ENCODE measurements at regions not wholly inside any gene's neighbourhood (a gene's known extent, or its start where the extent isn't known, plus 50 kb on each side); places are given as distances from the start of the nearest gene placed in this dataset.
A peak's percentile ranks its signal among the peaks of the same experiment; 100 is the strongest.

DNA sequence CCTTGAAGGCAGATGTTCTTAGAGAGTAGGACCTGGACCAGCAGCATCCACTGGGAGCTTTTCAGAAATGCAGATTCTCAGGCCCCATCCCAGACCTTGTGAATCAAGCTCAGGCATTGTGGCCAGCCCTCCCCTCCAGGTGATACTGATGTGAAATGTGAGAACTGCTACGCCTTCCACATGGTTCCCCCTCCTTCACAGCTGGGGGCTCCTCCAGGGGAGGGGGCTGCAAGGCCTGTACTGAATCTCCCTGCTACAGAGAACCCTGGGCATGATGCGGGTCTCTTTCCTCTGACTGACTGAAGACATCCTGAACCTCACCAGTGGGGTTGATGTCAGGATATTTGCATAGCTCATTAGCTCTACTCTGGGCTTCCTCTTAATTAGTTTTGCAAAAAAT, 141.8 kb upstream of the CSF3R start:
- no peaks in the 10 kb centered on the region for H3K36me3 Mint-ChIP-seq (ENCODE audit: low read depth)
- no peak overlapping the region for H3K4me3 Mint-ChIP-seq (ENCODE audit: unreplicated experiment)
- H3K27ac Mint-ChIP-seq (ENCODE audit: unreplicated experiment), result no peak overlapping the region
- H3K4me1 Mint-ChIP-seq (ENCODE audit: low read depth), result no peaks in the 10 kb centered on the region
- no peak for TF ChIP-seq CTCF (IDR thresholded peaks at IDR 0.05)
- peaks cover 29% of the 10 kb centered on the region for H3K27me3 Mint-ChIP-seq (ENCODE audit: low read depth)
- peak; percentile 39 for DNase-seq (ENCODE audit: low spot score)
- H3K9me3 Mint-ChIP-seq (ENCODE audit: low read depth), result no peaks in the 10 kb centered on the region

DNA sequence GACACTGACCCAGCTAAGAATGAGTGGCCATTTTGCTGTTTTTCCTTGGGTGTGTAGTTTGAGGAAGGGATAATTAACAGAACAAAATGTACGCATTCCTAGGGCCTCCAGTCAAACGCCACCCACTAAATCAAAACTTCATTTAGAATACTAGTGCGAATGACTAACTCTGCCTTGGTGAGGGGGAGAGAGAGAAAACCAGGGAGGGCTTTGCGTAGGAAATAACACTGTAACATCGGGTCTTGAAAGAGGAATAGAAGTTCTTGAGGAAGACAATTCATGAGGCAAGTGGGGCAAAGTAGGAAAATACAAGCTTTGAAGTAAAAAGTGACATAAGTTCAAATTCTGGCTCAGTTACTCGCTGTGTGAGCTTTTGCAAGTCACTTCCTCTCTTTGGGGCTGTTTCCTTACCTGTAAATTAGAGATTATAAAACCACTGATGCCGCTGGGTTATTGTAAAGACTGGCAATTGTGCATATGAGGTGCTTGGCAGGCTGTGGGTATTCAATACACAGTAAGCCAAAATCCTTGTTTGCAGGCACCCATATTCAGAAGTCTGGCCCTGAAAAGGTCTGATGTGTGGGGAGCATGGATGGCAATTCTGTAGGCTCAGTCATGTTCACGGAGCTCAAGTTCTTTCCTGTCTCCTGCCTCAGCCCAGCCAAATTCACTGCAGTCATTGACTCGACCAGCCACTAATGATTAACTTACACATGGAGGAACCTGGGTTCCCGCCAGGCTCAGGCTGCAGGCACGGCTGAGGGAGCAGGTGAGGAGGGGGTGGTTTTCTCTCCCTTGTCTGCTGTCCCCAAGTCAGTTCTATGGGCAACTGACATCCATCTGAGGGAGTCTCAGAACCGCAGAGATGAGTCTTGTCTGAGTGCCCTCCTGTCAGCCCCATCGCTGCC, 140.3 kb upstream of the CSF3R start:
- H3K27me3 Mint-ChIP-seq (ENCODE audit: low read depth), result peaks cover 26% of the 10 kb centered on the region
- TF ChIP-seq CTCF (IDR thresholded peaks at IDR 0.05), result no peak
- no peaks in the 10 kb centered on the region for H3K9me3 Mint-ChIP-seq (ENCODE audit: low read depth)
- peak; percentile 48 for DNase-seq (ENCODE audit: low spot score)
- no peak overlapping the region for H3K4me3 Mint-ChIP-seq (ENCODE audit: unreplicated experiment)
- H3K4me1 Mint-ChIP-seq (ENCODE audit: low read depth), result no peaks in the 10 kb centered on the region
- H3K36me3 Mint-ChIP-seq (ENCODE audit: low read depth), result no peaks in the 10 kb centered on the region
- H3K27ac Mint-ChIP-seq (ENCODE audit: unreplicated experiment), result no peak overlapping the region

GRCh38 chr1:36621531-36621930, 138.8 kb upstream of the CSF3R start:
- no peak for TF ChIP-seq CTCF (IDR thresholded peaks at IDR 0.05)
- no peak overlapping the region for H3K27ac Mint-ChIP-seq (ENCODE audit: unreplicated experiment)
- H3K4me3 Mint-ChIP-seq (ENCODE audit: unreplicated experiment), result no peak overlapping the region
- no peaks in the 10 kb centered on the region for H3K4me1 Mint-ChIP-seq (ENCODE audit: low read depth)
- peaks cover 19% of the 10 kb centered on the region for H3K27me3 Mint-ChIP-seq (ENCODE audit: low read depth)
- H3K9me3 Mint-ChIP-seq (ENCODE audit: low read depth), result no peaks in the 10 kb centered on the region
- H3K36me3 Mint-ChIP-seq (ENCODE audit: low read depth), result no peaks in the 10 kb centered on the region
- peak; percentile 50 for DNase-seq (ENCODE audit: low spot score)

DNA sequence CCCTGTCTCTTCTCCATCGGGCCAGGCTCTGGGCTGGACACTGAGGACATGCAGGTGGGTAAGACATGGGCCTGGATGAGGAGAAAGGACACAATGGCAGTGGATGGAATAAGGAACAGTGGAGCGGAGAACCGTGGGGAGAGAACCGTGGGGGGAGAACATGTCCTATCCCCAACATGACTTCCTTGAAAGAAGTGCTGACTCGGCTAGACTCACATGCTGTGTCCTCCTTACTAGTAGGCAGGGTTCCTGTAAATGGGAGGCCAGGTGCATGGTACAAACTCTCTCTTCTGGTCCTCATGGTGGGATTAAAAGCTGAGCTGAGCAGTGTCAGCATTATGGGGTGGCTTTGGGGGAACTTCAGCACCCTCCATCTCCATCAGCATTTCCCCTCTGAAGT, 137.4 kb upstream of the CSF3R start:
- TF ChIP-seq CTCF (IDR thresholded peaks at IDR 0.05), result no peak
- Mint-ChIP-seq H3K27me3 (ENCODE audit: low read depth) (peaks cover 10% of the 10 kb centered on the region), H3K4me1 (ENCODE audit: low read depth) (no peaks in the 10 kb centered on the region), H3K36me3 (ENCODE audit: low read depth) (no peaks in the 10 kb centered on the region), H3K27ac (ENCODE audit: unreplicated experiment) (no peak overlapping the region), H3K4me3 (ENCODE audit: unreplicated experiment) (no peak overlapping the region), H3K9me3 (ENCODE audit: low read depth) (no peaks in the 10 kb centered on the region)
- DNase-seq (ENCODE audit: low spot score), result peak; percentile 33

DNA sequence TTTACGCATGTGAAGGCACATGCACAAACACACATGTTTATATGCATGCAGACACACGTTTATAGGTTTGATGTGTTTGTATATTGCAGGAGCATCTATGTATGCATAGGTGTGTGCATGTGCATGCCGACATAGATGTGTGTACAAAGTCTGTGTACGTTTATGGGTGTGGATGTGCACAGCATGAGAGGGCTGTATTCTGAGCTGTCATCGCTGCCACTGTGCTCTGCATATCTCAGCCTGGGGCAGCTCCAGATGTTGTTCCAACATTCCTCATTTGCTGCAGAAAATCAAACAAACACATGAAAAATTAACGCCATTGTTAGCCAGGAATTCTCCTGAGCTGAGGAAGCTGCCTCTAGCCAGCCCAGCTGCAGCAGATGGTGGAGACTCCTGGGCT, 132.3 kb upstream of the CSF3R start:
- H3K4me3 Mint-ChIP-seq (ENCODE audit: unreplicated experiment), result no peak overlapping the region
- TF ChIP-seq CTCF (IDR thresholded peaks at IDR 0.05), result no peak
- H3K36me3 Mint-ChIP-seq (ENCODE audit: low read depth), result no peaks in the 10 kb centered on the region
- H3K9me3 Mint-ChIP-seq (ENCODE audit: low read depth), result no peaks in the 10 kb centered on the region
- no peak overlapping the region for H3K27ac Mint-ChIP-seq (ENCODE audit: unreplicated experiment)
- H3K4me1 Mint-ChIP-seq (ENCODE audit: low read depth), result no peaks in the 10 kb centered on the region
- H3K27me3 Mint-ChIP-seq (ENCODE audit: low read depth), result peaks cover 5% of the 10 kb centered on the region
- DNase-seq (ENCODE audit: low spot score), result no peak

Measured in chondrocyte (in vitro differentiated cells).